ENCODE measurements at regions not wholly inside any gene's neighbourhood (a gene's known extent, or its start where the extent isn't known, plus 50 kb on each side); places are given as distances from the start of the nearest gene placed in this dataset.

DNA sequence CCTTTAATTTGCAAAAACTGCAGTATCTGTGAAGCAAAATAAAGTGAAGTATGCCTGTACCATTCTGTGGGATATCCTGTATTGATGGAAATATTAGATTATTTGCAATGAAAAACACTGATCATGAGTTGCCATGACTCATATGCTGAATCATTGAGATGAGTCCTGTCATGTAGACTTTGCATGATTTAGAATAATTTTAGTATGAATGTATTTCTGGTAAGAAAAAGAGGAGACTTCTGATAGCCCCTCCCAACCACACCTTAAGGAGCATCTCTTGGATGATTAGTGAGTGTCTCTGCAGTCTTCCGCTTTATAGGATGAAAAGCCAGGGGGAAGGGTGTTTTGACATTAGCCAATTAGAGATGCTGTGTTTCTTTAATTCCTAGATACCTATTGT lies 55.2 kb upstream of the PTGS2 start (continued):
- TF ChIP-seq ZNF592 (IDR thresholded peaks at IDR 0.05): no peak
- no peak for TF ChIP-seq ZC3H8 (IDR thresholded peaks at IDR 0.05)
- no peak for TF ChIP-seq TAF9B (IDR thresholded peaks at IDR 0.05; ENCODE audit: partially characterized antibody)
- no peak for TF ChIP-seq PPARD (CRISPR knock-in tag; IDR thresholded peaks at IDR 0.05)

DNA sequence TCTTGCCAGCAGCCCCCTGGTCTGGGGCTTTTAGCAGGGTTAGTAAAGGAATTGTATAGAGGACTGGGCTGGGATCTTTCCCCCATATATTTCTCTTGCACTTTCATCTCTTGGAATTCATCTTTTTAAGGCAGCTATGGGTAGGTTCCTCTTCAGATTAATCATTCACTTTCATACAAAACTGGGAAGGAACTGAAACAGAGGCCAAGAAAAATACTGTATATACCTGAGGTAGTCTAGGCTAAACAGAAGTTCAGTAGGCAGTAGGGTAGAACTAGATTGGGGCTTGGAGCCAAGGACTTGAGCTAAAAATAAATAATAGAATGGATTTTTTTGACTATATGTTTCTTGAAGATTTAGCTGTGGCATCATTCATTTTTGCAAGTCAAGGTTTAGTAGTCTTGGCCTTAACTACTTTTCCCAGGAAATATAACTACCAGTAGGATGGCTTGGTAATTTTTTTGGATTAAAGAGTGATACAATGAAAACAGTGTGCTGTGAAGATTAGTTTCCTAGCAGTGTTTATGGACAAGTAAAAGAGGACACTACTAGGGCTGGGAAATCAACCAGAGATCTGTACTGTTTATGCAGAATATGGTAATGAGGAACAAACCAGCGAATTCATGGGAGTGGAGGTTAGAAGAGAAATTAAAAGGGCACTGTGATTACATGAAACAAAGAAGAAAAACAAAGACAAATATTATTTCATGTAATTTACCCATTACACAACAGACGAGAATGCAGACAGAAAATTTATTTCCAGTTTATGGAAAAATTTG lies 50.9 kb upstream of the PTGS2 start:
- no peaks in the 10 kb centered on the region for H3K4me1 ChIP-seq (replicated peaks in 1 of 2; ENCODE audit: control insufficient read depth in 2 of 2, insufficient read depth in 2 of 2, low read length in 2 of 2)
- no peaks in the 10 kb centered on the region for H3K36me3 ChIP-seq (ENCODE audit: control insufficient read depth, insufficient read depth, low read length)
- TF ChIP-seq FUS (optimal IDR thresholded peaks at IDR 0.05; ENCODE audit: low read depth, low read length) (peak; percentile 32), ZKSCAN3 (CRISPR knock-in tag; IDR thresholded peaks at IDR 0.05) (no peak)
- no peak overlapping the region for H3K4me3 ChIP-seq
- ChIA-PET CTCF (ENCODE audit: low intra/inter-chr PET ratio) (no interaction called here), POLR2A (no interaction called here)
- in situ Hi-C loops (cut with MboI) (no loop called here), intact Hi-C loops (cut with micrococcal nuclease) (no loop called here)
- no peaks in the 10 kb centered on the region for H3K79me2 ChIP-seq (ENCODE audit: control insufficient read depth, insufficient read depth, low read length)
- ATAC-seq: no peak
- H3K9me1 ChIP-seq (ENCODE audit: control insufficient read depth, insufficient read depth, low read length): no peaks in the 10 kb centered on the region
- FAIRE-seq: no peak
- no peak overlapping the region for H3K4me2 ChIP-seq (ENCODE audit: insufficient read depth, low read length)
- H2AFZ ChIP-seq (ENCODE audit: low read depth, low read length): no peak overlapping the region
- no peaks in the 10 kb centered on the region for H4K20me1 ChIP-seq (replicated peaks; ENCODE audit: control insufficient read depth, insufficient read depth, low read length)
- no peak overlapping the region for H3K27ac ChIP-seq (ENCODE audit: extremely low read depth, low read depth, low read length)
- peaks cover 3% of the 10 kb centered on the region for H3K9me3 ChIP-seq (replicated peaks; ENCODE audit: control insufficient read depth, insufficient read depth, low read depth, low read length)
- WGBS (ENCODE audit: insufficient coverage, low coverage, missing lambda C conversion rate): 0% methylated on average over 2 of the region's 2 CpGs
- BruUV-seq (replicated peaks): no TSS peak
- no peak for DNase-seq (ENCODE audit: extremely low read depth in 1 of 4, low spot score in 3 of 4)
- no peak overlapping the region for H3K9ac ChIP-seq (ENCODE audit: insufficient read depth in 1 of 2, low read depth in 2 of 2, low read length in 2 of 2)
- H3K27me3 ChIP-seq (ENCODE audit: control insufficient read depth in 2 of 2, insufficient read depth in 2 of 2, low read length in 2 of 2): no peaks in the 10 kb centered on the region

Data from K562 (cell line).